ENCODE measurements at regions not wholly inside any gene's neighbourhood (a gene's known extent, or its start where the extent isn't known, plus 50 kb on each side); places are given as distances from the start of the nearest gene placed in this dataset.

DNA sequence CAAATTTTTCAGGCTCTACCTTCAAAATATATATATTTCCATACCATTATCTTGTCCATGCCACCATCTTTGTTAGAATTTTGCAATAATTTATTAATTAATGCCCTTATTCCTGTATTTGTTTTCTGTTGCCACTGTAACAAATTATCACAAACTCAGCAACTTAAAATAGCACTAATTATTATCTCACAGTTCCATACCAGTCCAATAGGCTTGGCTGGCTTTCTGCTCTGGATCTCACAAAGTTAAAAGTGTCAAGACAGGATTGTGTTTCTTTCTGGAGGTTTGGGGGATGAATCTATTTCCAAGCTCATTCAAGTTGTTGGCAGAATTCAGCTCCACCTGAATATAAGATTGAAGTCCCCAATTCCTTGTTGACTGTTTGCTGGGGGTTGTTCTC is 58.6 kb upstream of the SLC38A4 start:
- H3K9me3 Mint-ChIP-seq (ENCODE audit: low read depth, unreplicated experiment): peaks cover 3% of the 10 kb centered on the region
- BruUV-seq (replicated peaks): no TSS peak
- H3K27me3 Mint-ChIP-seq (ENCODE audit: unreplicated experiment): peaks cover 25% of the 10 kb centered on the region
- no peak overlapping the region for H3K4me3 Mint-ChIP-seq (ENCODE audit: low read depth, unreplicated experiment)
- TF ChIP-seq, protein P1, sequence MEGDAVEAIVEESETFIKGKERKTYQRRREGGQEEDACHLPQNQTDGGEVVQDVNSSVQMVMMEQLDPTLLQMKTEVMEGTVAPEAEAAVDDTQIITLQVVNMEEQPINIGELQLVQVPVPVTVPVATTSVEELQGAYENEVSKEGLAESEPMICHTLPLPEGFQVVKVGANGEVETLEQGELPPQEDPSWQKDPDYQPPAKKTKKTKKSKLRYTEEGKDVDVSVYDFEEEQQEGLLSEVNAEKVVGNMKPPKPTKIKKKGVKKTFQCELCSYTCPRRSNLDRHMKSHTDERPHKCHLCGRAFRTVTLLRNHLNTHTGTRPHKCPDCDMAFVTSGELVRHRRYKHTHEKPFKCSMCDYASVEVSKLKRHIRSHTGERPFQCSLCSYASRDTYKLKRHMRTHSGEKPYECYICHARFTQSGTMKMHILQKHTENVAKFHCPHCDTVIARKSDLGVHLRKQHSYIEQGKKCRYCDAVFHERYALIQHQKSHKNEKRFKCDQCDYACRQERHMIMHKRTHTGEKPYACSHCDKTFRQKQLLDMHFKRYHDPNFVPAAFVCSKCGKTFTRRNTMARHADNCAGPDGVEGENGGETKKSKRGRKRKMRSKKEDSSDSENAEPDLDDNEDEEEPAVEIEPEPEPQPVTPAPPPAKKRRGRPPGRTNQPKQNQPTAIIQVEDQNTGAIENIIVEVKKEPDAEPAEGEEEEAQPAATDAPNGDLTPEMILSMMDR (IDR thresholded peaks at IDR 0.05; ENCODE audit: unreplicated experiment): no peak
- no peaks in the 10 kb centered on the region for H3K36me3 Mint-ChIP-seq (ENCODE audit: insufficient read depth, unreplicated experiment)
- no peak overlapping the region for H3K27ac Mint-ChIP-seq (ENCODE audit: unreplicated experiment)
- no peaks in the 10 kb centered on the region for H3K4me1 Mint-ChIP-seq (ENCODE audit: low read depth, unreplicated experiment)
- no peak for DNase-seq
- CTCF ChIA-PET: no interaction called here
- intact Hi-C loops (cut with micrococcal nuclease; ENCODE audit: unreplicated experiment): no loop called here

- Mint-ChIP-seq H3K27me3 (ENCODE audit: unreplicated experiment) (peaks cover 9% of the 10 kb centered on the region), H3K9me3 (ENCODE audit: low read depth, unreplicated experiment) (peaks cover 3% of the 10 kb centered on the region), H3K36me3 (ENCODE audit: insufficient read depth, unreplicated experiment) (no peaks in the 10 kb centered on the region), H3K4me1 (ENCODE audit: low read depth, unreplicated experiment) (no peaks in the 10 kb centered on the region), H3K27ac (ENCODE audit: unreplicated experiment) (no peak overlapping the region), H3K4me3 (ENCODE audit: low read depth, unreplicated experiment) (no peak overlapping the region)
- intact Hi-C loops (cut with micrococcal nuclease; ENCODE audit: unreplicated experiment): no loop called here
- TF ChIP-seq, protein P1 (IDR thresholded peaks at IDR 0.05; ENCODE audit: unreplicated experiment): no peak
- BruUV-seq (replicated peaks): no TSS peak
- DNase-seq: no peak
- CTCF ChIA-PET: no interaction called here
Observed at GRCh38 chr12:46886541-46887041, 60.8 kb upstream of the SLC38A4 start.

GRCh38 chr12:46887870-46888269 is 62.1 kb upstream of the SLC38A4 start:
- no peak overlapping the region for H3K27ac Mint-ChIP-seq (ENCODE audit: unreplicated experiment)
- DNase-seq: no peak
- no peak overlapping the region for H3K4me3 Mint-ChIP-seq (ENCODE audit: low read depth, unreplicated experiment)
- H3K9me3 Mint-ChIP-seq (ENCODE audit: low read depth, unreplicated experiment): no peaks in the 10 kb centered on the region
- no peaks in the 10 kb centered on the region for H3K36me3 Mint-ChIP-seq (ENCODE audit: insufficient read depth, unreplicated experiment)
- CTCF ChIA-PET: no interaction called here
- intact Hi-C loops (cut with micrococcal nuclease; ENCODE audit: unreplicated experiment): no loop called here
- BruUV-seq (replicated peaks): no TSS peak
- no peaks in the 10 kb centered on the region for H3K4me1 Mint-ChIP-seq (ENCODE audit: low read depth, unreplicated experiment)
- no peaks in the 10 kb centered on the region for H3K27me3 Mint-ChIP-seq (ENCODE audit: unreplicated experiment)
- TF ChIP-seq, protein P1 (IDR thresholded peaks at IDR 0.05; ENCODE audit: unreplicated experiment): no peak

DNA sequence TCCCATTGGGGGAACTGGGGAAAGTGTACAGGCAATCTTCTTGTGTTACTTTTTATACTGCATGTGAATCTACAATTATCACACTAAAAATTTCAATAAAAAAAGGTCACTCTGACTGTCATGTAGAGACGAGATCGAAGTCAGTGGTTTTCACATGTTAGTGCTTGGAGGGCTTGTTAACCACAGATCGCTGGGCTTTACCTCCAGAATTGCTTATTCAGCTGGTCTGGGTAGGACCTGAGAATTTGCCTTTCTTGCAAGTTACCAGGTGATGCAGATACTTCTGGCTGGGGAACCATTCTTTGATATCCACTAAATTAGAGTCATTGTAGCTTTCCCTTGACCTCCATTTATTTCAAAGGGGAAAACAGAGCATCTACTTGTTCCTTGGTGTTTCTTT is 62.8 kb upstream of the SLC38A4 start:
- DNase-seq: no peak
- Mint-ChIP-seq H3K4me3 (ENCODE audit: low read depth, unreplicated experiment) (no peak overlapping the region), H3K9me3 (ENCODE audit: low read depth, unreplicated experiment) (no peaks in the 10 kb centered on the region), H3K27me3 (ENCODE audit: unreplicated experiment) (no peaks in the 10 kb centered on the region), H3K4me1 (ENCODE audit: low read depth, unreplicated experiment) (no peaks in the 10 kb centered on the region), H3K27ac (ENCODE audit: unreplicated experiment) (no peak overlapping the region), H3K36me3 (ENCODE audit: insufficient read depth, unreplicated experiment) (no peaks in the 10 kb centered on the region)
- TF ChIP-seq, protein P1 (IDR thresholded peaks at IDR 0.05; ENCODE audit: unreplicated experiment): no peak
- CTCF ChIA-PET: no interaction called here
- intact Hi-C loops (cut with micrococcal nuclease; ENCODE audit: unreplicated experiment): no loop called here
- no TSS peak for BruUV-seq (replicated peaks)
